GM18858 (cell line): ENCODE measurements at regions not wholly inside any gene's neighbourhood (a gene's known extent, or its start where the extent isn't known, plus 50 kb on each side); places are given as distances from the start of the nearest gene placed in this dataset.

ENCODE experiments used
- ATAC-seq: cut with Tn5 transposase; IDR thresholded peaks from one replicate; pipeline ENCODE4 v1.9.1; 2021; ENCODE audit not compliant: unreplicated experiment

DNA sequence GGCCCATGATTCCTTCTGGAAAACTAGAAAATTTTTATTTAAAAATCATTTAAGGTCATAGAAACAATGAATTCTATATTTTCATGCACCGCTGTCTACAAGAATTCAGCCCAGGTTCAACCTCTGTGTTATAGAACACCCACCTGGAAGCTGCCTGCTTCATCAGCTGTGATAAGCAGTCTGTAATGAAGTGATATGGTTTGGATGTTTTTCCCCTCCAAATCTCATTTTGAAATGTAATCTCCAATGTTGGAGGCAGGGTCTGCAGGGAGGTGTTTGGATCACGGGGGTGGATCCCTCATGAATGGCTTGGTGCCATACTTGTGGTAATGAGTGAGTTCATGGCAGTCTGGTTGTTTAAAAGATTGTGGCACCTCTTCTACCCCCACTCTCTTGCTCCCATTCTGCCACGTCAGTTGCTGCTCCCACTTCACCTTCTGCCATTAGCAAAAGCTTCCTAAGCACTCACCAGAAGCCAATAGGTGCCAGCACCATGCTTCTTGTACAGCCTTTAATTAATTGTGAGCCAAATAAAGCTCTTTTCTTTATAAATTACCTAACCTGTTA is 55.6 kb downstream of the MRPL32 start:
- ATAC-seq = no peak

DNA sequence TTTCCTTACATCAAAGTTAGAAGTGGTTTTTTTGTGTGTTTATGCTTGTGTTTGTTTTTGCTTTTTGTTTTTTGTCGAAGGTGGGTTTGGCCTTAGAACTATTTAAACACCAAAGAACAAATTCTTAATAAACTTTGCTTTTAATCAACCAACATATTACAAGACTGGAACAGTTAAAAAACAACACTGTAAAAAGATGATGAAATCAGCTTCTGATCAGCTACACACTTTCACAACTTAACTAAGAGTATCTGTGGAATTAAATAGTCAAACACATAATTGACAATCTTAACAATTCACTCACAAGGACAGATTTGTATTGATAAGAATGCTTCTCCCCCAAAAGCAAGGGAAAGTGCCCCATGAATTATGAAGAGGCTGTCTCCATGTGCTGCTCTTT is 58.8 kb downstream of the MRPL32 start:
- no peak for ATAC-seq

DNA sequence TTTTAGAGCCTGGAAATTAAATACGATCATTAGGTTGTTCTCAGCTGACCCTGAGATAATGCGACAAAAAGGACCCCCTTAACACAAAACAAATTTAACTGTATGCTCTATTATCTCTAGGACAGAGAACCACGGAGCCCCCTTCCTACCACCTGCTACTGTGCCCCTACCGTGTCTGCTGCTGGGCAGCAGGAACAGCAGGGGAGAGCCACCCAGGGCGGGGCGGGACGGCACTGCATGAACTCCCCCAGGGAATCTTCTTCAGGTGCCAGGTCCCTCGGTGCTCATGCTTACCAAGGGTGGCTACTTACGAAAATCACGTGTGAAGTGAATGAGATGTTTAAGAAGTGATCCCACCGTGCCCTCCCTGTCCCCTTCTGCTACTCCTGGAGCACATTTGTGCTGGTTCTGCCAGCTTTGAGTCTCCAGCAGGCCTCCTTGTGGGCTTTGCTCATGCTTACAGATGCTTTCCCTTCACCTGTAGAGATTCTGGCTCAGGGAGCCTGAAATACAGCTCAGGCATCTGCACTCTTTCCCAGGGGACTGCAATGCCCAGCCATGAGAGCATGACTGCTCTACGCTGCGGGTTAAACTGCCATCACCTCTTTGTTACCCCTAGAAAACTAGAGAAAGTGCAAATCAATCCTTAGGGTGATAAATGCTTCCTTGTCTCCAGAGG is 59.9 kb downstream of the MRPL32 start:
- no peak for ATAC-seq

GRCh38 chr7:42993038-42993437 is 60.9 kb downstream of the MRPL32 start:
- no peak for ATAC-seq

DNA sequence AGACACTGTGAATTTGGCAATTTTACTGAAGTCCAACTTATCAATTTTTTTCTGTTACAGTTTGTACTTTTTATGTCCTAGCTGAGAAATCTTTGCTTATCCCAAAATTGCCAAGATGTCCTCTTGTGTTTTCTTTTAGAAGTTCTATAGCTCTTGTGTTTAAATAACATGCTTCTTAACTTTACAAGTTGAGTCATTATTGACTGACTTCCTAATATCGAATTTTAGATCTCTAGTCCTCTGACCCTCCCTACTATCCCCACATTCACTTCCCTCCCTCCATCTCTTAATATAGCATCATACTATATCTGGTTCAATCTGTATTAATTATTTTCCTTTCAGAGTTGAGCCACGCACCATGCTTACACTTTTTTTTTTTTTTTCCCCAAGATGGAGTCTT is 61.9 kb downstream of the MRPL32 start:
- ATAC-seq = no peak

DNA sequence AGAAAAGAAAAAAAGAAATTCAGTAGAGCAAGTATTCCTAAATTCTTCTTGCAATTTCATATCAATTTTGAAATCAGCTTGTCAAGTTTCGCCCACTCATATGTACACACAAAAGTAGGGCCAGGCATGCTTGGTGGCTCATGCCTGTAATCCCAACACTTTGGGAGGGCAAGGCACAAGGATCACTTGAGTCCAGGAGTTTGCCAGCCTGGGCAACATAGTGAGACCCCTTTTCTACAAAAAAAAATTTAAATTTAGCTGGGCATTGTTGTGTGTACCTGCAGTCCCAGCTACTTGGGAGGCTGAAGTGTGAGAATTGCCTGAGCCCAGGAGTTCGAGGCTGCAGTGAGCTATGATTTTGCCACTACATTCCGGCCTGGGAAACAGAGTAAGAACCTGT is 65.4 kb downstream of the MRPL32 start:
- no peak for ATAC-seq

- ATAC-seq = no peak
These were observed 71.9 kb downstream of the MRPL32 start for GRCh38 chr7:43004082-43004481.

DNA sequence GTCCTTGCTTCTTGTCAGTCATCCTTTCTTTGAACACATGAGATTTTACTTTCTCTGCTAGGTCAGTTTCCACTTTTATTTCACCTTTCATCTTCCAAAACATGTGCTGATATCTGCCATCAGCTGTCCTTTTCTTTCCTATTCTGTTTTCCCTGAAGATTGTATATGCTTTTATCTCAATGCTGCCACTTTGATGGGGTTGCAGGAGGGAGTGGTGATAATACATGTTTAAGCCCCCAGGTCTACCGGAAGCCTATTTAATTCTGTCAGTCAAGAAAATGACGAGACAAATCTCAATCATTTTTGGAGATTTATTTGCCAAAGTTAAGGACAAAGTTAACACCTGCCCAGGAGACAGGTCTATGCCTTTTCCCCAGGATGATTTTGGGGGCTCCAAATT is 73.8 kb downstream of the MRPL32 start:
- no peak for ATAC-seq

DNA sequence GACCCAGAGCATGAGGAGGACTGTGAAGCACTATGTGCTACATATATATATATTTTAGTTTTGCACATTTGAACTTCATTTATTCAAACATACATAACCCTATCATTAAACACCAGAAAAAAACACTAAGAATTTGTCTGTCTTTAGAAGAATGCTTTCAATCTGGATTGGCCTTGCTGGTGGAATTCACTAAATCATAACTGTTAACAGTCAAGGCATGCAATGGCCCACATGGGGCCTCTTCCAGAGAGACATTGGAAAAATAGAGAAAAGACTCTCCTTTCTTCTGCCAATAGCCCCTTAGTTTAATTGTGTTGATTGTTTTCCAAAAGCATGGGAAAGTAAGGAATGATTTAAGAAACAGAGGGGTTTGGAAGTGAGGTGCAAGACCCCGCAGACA is 77.9 kb downstream of the MRPL32 start:
- no peak for ATAC-seq

DNA sequence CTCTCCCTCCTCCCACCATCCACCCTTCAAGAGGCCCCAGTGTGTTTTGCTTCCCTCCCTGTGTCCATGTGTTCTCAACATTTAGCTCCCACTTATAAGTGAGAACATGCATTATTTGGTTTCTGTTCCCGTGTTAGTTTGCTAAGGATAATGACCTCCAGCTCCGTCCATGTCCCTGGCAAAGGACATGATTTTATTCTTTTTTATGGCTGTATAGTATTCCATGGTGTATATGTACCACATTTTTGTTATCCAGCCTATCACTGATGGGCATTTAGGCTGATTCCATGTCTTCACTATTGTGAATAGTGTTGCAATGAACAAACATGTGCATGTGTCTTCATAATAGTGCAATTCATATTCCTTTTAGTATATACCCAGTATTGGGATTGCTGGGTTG is 79.7 kb downstream of the MRPL32 start:
- ATAC-seq = no peak

GRCh38 chr7:43014406-43014805 is 82.2 kb downstream of the MRPL32 start:
- ATAC-seq = no peak

- ATAC-seq = no peak
These were observed 83.1 kb downstream of the MRPL32 start for GRCh38 chr7:43015301-43015700.

DNA sequence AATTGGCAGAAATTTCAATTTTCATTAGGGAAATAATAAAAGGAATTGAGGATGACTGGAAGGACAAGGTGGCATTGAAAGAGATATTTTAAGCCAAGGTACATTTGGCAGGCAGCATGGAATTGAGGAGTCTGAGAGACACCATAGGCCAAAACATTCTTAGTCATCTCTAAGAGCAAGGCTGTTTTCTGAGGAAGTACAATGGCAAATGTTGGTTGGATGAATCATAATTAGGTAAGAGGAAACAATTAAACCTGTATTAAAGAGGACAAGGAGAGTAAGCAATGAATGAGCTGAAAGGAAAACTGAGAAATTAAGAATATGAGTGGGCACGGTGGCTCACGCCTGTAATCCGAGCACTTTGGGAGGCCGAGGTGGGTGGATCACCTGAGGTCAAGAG is 86.3 kb downstream of the MRPL32 start:
- ATAC-seq = no peak

DNA sequence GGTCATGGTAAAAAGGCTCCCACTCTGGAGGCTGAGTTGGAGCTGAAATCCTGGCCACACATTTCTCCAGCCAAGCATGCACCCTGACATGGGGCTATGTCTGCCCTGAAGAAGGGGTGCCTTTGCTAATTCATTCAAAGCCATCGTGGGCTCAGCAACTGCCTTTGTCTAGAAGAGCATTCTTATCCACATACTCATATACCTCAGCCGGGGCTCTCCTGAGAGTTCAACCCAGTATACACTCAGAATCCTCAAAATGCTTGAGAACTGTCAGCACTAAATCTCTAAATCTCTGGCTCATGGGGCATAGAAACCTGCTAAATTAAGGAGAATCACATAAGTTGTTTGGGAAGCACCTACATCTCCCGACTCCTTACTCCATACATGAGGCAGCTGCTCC is 89.3 kb downstream of the MRPL32 start:
- no peak for ATAC-seq

DNA sequence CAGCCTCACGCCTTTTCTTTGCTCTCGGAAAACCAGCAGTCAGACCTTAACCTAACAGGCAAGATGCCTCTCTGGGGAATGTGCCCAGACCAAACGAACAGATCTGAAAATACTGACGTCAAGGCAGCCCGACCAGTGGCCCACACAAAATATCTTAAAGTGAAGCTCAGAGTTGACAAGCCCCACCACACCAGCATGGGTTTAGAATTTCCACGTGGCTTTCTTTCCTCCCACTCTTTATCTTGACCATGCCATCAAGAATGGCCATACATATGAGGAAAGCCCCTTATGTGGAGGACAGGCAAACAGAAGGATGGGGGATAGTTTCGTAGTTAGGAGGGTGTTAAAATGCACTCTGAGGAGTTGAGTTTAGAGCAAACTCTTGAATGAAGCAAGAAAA is 89.8 kb downstream of the MRPL32 start:
- no peak for ATAC-seq

GRCh38 chr7:43033369-43033768 is 79.1 kb upstream of the HECW1 start:
- ATAC-seq = no peak

DNA sequence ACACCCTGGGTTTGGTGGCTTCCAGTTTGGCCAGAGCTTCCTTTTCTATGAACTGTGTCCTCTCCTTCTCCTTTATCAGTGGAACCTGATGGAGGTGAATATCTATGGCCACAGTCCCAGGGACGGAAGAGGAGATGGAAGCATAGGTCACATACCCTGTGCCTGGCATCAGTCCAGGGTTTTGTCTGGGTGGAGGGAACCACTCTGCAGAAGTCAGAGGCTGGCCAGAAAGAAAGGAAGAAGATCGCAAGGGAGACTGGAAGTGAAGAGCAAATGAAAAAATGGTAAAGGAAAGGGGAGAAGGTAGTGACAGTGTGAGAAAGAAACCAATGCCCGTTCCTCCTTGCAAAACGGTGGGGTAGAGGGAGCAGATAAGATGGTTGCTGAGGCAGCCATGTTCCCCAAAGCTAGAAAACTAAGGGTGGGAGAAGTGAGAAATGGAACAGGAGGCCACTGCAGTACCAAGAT is 77.9 kb upstream of the HECW1 start:
- no peak for ATAC-seq

DNA sequence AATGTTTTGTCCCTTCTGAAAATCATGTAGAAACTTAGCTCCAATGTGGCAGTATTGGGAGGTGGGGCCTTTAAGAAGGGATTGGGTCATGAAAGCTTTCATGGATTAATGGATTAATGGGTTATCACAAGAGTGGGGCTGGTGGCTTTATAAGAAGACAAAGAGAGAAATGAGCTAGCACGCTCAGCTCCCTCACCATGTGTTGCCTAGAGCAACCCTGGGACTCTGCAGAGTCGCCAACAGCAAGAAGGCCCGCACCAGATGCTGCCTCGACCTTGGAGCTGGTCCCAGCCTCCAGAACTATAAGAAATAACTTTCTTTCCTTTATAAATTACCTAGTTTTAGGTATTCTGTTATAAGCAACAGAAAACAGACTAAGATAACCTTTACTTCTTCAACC is 74.9 kb upstream of the HECW1 start:
- ATAC-seq = no peak

GRCh38 chr7:43038254-43038653 is 74.2 kb upstream of the HECW1 start:
- ATAC-seq = no peak

- ATAC-seq = no peak
These were observed 73.1 kb upstream of the HECW1 start for GRCh38 chr7:43039346-43039745.

DNA sequence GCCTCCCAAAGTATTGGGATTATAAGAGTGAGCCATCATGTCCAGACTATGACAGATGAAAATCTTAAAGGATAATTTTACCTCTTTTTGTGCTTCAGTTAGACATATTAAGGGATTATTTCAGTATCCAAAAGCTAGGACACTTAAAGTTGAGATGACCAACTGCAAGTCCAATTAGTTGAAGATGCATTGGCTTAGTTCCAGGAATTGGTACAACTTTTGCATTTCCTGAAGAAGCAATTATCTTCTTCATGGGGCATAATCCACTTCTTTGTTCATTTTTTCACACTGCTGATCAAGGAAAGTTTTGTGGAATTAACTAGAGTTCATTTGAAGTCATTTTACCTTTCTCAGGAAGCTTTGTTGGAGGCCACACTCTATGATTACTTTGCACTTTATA is 72.0 kb upstream of the HECW1 start:
- no peak for ATAC-seq

DNA sequence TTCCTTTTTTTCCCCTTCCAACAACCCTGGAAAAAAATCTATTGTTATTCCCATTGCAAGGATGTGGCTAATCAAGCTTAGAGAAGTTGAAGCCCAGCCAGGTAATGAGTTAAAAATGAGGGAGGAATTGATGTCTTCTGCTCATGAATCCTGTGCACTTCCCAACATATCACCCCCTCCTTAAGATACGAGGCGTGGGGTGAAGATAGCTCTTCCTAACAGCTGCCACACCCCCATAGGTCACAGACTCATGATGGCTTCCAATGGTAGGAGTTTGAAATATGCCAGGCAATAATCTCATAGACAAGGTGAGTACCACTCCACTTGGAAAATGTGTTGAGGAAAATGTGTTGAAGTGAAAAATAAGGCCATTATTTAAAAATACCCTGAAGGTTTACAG is 71.3 kb upstream of the HECW1 start:
- ATAC-seq = no peak

DNA sequence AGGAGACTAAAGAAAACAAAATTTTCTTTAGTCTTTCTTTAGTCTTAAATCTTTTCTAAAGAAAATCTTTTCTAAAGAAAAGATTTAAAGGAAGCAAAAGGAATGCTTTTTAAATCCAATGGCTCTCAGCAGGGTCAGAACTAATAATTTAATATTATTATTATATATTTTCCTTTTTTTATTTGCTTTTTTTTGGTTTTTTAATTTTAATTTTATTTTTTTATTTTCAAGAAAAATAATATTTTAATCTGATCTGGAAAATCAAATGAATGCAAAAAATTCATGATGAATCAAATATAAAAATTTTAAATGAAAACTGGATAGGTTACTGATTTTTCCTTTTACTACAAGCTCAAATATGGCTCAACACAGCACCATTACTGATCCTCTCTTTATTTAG is 70.7 kb upstream of the HECW1 start:
- no peak for ATAC-seq
